ENCODE measurements at regions not wholly inside any gene's neighbourhood (a gene's known extent, or its start where the extent isn't known, plus 50 kb on each side); places are given as distances from the start of the nearest gene placed in this dataset.

DNA sequence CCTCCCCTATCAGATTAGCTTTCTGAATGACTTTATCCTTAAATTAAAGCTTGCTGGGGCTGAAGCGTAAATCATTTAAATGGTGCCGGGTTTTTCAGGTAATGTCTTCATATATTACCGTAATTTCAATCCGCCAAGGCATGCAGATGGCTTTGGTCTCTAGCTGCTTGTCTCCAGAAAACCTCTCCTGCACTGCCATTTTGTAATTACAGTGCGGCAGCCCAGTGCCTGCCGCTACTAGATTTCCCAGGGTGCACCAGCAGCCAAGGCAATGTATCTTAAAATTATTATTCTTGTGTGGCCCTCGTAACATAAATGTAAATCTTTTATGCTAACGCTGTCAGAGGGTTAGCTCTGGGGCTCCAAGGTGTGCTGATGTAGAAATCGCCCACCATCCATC lies 208.5 kb downstream of the TMEM114 start:
- POLR2A ChIA-PET, result no interaction called here

DNA sequence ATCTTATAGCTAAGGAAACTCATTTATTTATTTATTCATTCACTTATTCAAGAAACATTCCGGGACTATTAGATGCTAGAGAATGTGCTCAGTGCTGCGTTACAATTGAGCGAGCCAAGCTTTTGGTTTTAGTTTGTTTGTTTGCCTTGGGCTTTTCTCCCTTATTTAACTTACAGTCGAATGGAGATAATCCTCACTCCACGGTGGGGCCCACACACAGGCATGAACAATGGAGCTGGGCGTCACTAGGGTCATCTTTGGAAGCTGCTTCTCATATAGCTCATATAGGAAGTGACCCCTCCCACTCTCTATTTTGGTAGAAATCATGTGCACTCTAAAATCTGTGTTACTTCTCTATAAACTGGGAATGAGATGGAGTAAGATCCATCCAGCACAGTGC lies 210.0 kb downstream of the TMEM114 start:
- Histone ChIP-seq H3K36me3 (ENCODE audit: control insufficient read depth in 2 of 2, insufficient read depth in 1 of 2, low read length in 2 of 2) (no peaks in the 10 kb centered on the region), H3K4me1 (ENCODE audit: control insufficient read depth, insufficient read depth, low read length) (no peaks in the 10 kb centered on the region), H3K4me3 (ENCODE audit: low read depth, low read length) (no peak overlapping the region), H3K27ac (ENCODE audit: extremely low read depth, low read depth, low read length) (no peak overlapping the region), H3K9me3 (ENCODE audit: control insufficient read depth, insufficient read depth, low read depth, low read length) (no peaks in the 10 kb centered on the region)
- TF ChIP-seq FEZF1 (tag by site-specific recombination; IDR thresholded peaks at IDR 0.05), result no peak
- no peak for TF ChIP-seq ZNF248 (tag by site-specific recombination; IDR thresholded peaks at IDR 0.05)
- TF ChIP-seq ZNF132 (tag by site-specific recombination; IDR thresholded peaks at IDR 0.05; ENCODE audit: borderline replicate concordance), result no peak
- TF ChIP-seq ZNF660 (tag by site-specific recombination; IDR thresholded peaks at IDR 0.05), result no peak
- TF ChIP-seq, protein P1, sequence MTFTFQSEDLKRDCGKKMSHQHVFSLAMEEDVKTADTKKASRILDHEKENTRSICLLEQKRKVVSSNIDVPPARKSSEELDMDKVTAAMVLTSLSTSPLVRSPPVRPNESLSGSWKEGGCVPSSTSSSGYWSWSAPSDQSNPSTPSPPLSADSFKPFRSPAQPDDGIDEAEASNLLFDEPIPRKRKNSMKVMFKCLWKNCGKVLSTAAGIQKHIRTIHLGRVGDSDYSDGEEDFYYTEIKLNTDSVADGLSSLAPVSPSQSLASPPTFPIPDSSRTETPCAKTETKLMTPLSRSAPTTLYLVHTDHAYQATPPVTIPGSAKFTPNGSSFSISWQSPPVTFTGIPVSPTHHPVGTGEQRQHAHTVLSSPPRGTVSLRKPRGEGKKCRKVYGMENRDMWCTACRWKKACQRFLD (tag by site-specific recombination; IDR thresholded peaks at IDR 0.05), result no peak
- no peak for TF ChIP-seq SALL2 (tag by site-specific recombination; IDR thresholded peaks at IDR 0.05; ENCODE audit: borderline replicate concordance)
- TF ChIP-seq SCRT1 (tag by site-specific recombination; IDR thresholded peaks at IDR 0.05; ENCODE audit: borderline replicate concordance), result no peak
- no peak for TF ChIP-seq ZNF112 (tag by site-specific recombination; IDR thresholded peaks at IDR 0.05)
- no peak for TF ChIP-seq ZNF768 (tag by site-specific recombination; IDR thresholded peaks at IDR 0.05)
- TF ChIP-seq ZNF707 (tag by site-specific recombination; IDR thresholded peaks at IDR 0.05), result no peak
- CTCF ChIA-PET, result no interaction called here
- POLR2A ChIA-PET, result no interaction called here

More for the DNA sequence above, 208.5 kb downstream of the TMEM114 start:
- H3K9me3 ChIP-seq (ENCODE audit: control insufficient read depth, insufficient read depth, low read depth, low read length), result no peaks in the 10 kb centered on the region
- CTCF ChIA-PET, result interaction anchor here (0.7 kb wide), 1 partner anchor 15 kb away, joined by 3 read pairs; no protein-coding TSS in a partner anchor
- TF ChIP-seq ZBTB1 (tag by site-specific recombination; IDR thresholded peaks at IDR 0.05), result no peak
- TF ChIP-seq, protein P2, sequence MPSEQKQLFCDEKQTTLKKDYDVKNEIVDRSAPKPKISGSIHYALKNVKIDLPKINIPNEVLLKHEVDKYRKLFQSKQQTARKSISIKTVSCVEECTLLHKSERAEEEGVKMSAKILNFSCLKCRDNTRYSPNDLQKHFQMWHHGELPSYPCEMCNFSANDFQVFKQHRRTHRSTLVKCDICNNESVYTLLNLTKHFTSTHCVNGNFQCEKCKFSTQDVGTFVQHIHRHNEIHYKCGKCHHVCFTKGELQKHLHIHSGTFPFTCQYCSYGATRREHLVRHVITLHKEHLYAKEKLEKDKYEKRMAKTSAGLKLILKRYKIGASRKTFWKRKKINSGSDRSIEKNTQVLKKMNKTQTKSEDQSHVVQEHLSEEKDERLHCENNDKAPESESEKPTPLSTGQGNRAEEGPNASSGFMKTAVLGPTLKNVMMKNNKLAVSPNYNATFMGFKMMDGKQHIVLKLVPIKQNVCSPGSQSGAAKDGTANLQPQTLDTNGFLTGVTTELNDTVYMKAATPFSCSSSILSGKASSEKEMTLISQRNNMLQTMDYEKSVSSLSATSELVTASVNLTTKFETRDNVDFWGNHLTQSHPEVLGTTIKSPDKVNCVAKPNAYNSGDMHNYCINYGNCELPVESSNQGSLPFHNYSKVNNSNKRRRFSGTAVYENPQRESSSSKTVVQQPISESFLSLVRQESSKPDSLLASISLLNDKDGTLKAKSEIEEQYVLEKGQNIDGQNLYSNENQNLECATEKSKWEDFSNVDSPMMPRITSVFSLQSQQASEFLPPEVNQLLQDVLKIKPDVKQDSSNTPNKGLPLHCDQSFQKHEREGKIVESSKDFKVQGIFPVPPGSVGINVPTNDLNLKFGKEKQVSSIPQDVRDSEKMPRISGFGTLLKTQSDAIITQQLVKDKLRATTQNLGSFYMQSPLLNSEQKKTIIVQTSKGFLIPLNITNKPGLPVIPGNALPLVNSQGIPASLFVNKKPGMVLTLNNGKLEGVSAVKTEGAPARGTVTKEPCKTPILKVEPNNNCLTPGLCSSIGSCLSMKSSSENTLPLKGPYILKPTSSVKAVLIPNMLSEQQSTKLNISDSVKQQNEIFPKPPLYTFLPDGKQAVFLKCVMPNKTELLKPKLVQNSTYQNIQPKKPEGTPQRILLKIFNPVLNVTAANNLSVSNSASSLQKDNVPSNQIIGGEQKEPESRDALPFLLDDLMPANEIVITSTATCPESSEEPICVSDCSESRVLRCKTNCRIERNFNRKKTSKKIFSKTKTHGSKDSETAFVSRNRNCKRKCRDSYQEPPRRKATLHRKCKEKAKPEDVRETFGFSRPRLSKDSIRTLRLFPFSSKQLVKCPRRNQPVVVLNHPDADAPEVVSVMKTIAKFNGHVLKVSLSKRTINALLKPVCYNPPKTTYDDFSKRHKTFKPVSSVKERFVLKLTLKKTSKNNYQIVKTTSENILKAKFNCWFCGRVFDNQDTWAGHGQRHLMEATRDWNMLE (tag by site-specific recombination; conservative IDR thresholded peaks at IDR 0.05; ENCODE audit: low read depth), result no peak
- TF ChIP-seq ZBTB21 (tag by site-specific recombination; IDR thresholded peaks at IDR 0.05), result no peak
- no peak for TF ChIP-seq ZNF248 (tag by site-specific recombination; IDR thresholded peaks at IDR 0.05)
- TF ChIP-seq, protein P3, sequence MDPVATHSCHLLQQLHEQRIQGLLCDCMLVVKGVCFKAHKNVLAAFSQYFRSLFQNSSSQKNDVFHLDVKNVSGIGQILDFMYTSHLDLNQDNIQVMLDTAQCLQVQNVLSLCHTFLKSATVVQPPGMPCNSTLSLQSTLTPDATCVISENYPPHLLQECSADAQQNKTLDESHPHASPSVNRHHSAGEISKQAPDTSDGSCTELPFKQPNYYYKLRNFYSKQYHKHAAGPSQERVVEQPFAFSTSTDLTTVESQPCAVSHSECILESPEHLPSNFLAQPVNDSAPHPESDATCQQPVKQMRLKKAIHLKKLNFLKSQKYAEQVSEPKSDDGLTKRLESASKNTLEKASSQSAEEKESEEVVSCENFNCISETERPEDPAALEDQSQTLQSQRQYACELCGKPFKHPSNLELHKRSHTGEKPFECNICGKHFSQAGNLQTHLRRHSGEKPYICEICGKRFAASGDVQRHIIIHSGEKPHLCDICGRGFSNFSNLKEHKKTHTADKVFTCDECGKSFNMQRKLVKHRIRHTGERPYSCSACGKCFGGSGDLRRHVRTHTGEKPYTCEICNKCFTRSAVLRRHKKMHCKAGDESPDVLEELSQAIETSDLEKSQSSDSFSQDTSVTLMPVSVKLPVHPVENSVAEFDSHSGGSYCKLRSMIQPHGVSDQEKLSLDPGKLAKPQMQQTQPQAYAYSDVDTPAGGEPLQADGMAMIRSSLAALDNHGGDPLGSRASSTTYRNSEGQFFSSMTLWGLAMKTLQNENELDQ (tag by site-specific recombination; IDR thresholded peaks at IDR 0.05; ENCODE audit: low read depth), result no peak
- TF ChIP-seq, protein P4, sequence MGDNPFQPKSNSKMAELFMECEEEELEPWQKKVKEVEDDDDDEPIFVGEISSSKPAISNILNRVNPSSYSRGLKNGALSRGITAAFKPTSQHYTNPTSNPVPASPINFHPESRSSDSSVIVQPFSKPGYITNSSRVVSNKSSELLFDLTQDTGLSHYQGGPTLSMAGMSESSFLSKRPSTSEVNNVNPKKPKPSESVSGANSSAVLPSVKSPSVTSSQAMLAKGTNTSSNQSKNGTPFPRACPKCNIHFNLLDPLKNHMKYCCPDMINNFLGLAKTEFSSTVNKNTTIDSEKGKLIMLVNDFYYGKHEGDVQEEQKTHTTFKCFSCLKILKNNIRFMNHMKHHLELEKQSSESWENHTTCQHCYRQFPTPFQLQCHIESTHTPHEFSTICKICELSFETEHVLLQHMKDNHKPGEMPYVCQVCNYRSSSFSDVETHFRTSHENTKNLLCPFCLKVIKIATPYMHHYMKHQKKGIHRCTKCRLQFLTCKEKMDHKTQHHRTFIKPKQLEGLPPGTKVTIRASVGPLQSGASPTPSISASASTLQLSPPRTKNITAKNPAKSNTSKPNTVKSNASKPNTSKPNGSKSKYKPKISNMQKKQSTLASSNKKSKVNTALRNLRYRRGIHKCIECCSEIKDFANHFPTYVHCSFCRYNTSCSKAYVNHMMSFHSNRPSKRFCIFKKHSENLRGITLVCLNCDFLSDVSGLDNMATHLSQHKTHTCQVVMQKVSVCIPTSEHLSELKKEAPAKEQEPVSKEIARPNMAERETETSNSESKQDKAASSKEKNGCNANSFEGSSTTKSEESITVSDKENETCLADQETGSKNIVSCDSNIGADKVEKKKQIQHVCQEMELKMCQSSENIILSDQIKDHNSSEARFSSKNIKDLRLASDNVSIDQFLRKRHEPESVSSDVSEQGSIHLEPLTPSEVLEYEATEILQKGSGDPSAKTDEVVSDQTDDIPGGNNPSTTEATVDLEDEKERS (tag by site-specific recombination; IDR thresholded peaks at IDR 0.05), result no peak
- no peak for TF ChIP-seq ZNF350 (tag by site-specific recombination; IDR thresholded peaks at IDR 0.05)
- TF ChIP-seq, protein P5, sequence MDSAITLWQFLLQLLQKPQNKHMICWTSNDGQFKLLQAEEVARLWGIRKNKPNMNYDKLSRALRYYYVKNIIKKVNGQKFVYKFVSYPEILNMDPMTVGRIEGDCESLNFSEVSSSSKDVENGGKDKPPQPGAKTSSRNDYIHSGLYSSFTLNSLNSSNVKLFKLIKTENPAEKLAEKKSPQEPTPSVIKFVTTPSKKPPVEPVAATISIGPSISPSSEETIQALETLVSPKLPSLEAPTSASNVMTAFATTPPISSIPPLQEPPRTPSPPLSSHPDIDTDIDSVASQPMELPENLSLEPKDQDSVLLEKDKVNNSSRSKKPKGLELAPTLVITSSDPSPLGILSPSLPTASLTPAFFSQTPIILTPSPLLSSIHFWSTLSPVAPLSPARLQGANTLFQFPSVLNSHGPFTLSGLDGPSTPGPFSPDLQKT (IDR thresholded peaks at IDR 0.05; ENCODE audit: borderline replicate concordance, low read depth, low read length), result no peak
- TF ChIP-seq REPIN1 (tag by site-specific recombination; IDR thresholded peaks at IDR 0.05; ENCODE audit: low read depth), result no peak
- no peak for TF ChIP-seq ZSCAN16 (tag by site-specific recombination; IDR thresholded peaks at IDR 0.05)
- no peak for TF ChIP-seq MEIS1 (CRISPR knock-in tag; IDR thresholded peaks at IDR 0.05; ENCODE audit: borderline replicate concordance)
- TF ChIP-seq ZNF677 (tag by site-specific recombination; IDR thresholded peaks at IDR 0.05), result no peak
- no peak overlapping the region for H3K27ac ChIP-seq (ENCODE audit: extremely low read depth, low read depth, low read length)
- H3K4me1 ChIP-seq (ENCODE audit: control insufficient read depth, insufficient read depth, low read length), result no peaks in the 10 kb centered on the region
- H3K4me3 ChIP-seq (ENCODE audit: low read depth, low read length), result no peak overlapping the region
- no peaks in the 10 kb centered on the region for H3K36me3 ChIP-seq (ENCODE audit: control insufficient read depth in 2 of 2, insufficient read depth in 1 of 2, low read length in 2 of 2)
